HL-60 (cell line): ENCODE measurements at regions not wholly inside any gene's neighbourhood (a gene's known extent, or its start where the extent isn't known, plus 50 kb on each side); places are given as distances from the start of the nearest gene placed in this dataset.

Experiments used
- GABPA ChIP-seq: IDR thresholded peaks from 2 replicates; pipeline ENCODE4 v1.6.1; 2012; ENCODE audit warnings: low read depth
- POLR2AphosphoS5 ChIP-seq: IDR thresholded peaks from 2 replicates; pipeline ENCODE4 v1.6.1; 2012; ENCODE audit warnings: low read depth
- TF ChIP-seq, protein P1 (sequence below): IDR thresholded peaks from one replicate; pipeline ENCODE4 v1.5.1; 2011; ENCODE audit warnings: low read length, control low read depth, inconsistent platforms; ENCODE audit not compliant: insufficient read depth
- TF ChIP-seq, protein P2 (sequence below): IDR thresholded peaks from 2 replicates; pipeline ENCODE4 v1.6.1; 2012; ENCODE audit warnings: low read depth; ENCODE audit not compliant: insufficient replicate concordance

DNA sequence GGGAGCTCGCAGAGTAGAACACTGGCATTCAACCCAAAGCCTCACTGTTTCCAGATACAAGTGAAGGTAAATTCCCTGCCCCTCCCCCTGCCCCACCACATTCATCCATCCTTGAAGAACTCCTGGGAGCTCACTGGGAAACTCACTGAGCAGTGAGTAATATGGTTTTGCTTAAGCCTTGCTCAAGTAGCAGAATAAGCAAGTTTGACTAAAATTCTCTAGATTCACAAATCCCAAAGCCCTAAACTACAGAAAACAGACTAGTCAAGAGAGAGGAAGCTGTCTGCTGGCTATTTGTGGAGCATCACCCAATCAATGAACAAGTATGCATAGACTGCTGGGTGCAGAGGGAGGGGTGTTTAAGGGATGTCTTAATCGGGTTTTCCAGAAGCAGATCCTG is 82.1 kb downstream of the UNC5CL start:
- TF ChIP-seq POLR2AphosphoS5 (no peak), GABPA (no peak)
- TF ChIP-seq, protein P1, sequence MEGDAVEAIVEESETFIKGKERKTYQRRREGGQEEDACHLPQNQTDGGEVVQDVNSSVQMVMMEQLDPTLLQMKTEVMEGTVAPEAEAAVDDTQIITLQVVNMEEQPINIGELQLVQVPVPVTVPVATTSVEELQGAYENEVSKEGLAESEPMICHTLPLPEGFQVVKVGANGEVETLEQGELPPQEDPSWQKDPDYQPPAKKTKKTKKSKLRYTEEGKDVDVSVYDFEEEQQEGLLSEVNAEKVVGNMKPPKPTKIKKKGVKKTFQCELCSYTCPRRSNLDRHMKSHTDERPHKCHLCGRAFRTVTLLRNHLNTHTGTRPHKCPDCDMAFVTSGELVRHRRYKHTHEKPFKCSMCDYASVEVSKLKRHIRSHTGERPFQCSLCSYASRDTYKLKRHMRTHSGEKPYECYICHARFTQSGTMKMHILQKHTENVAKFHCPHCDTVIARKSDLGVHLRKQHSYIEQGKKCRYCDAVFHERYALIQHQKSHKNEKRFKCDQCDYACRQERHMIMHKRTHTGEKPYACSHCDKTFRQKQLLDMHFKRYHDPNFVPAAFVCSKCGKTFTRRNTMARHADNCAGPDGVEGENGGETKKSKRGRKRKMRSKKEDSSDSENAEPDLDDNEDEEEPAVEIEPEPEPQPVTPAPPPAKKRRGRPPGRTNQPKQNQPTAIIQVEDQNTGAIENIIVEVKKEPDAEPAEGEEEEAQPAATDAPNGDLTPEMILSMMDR, result no peak
- TF ChIP-seq, protein P2, sequence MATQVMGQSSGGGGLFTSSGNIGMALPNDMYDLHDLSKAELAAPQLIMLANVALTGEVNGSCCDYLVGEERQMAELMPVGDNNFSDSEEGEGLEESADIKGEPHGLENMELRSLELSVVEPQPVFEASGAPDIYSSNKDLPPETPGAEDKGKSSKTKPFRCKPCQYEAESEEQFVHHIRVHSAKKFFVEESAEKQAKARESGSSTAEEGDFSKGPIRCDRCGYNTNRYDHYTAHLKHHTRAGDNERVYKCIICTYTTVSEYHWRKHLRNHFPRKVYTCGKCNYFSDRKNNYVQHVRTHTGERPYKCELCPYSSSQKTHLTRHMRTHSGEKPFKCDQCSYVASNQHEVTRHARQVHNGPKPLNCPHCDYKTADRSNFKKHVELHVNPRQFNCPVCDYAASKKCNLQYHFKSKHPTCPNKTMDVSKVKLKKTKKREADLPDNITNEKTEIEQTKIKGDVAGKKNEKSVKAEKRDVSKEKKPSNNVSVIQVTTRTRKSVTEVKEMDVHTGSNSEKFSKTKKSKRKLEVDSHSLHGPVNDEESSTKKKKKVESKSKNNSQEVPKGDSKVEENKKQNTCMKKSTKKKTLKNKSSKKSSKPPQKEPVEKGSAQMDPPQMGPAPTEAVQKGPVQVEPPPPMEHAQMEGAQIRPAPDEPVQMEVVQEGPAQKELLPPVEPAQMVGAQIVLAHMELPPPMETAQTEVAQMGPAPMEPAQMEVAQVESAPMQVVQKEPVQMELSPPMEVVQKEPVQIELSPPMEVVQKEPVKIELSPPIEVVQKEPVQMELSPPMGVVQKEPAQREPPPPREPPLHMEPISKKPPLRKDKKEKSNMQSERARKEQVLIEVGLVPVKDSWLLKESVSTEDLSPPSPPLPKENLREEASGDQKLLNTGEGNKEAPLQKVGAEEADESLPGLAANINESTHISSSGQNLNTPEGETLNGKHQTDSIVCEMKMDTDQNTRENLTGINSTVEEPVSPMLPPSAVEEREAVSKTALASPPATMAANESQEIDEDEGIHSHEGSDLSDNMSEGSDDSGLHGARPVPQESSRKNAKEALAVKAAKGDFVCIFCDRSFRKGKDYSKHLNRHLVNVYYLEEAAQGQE, result no peak
